ENCODE measurements at regions not wholly inside any gene's neighbourhood (a gene's known extent, or its start where the extent isn't known, plus 50 kb on each side); places are given as distances from the start of the nearest gene placed in this dataset.

- peak; percentile 47 for TF ChIP-seq ZNF592 (IDR thresholded peaks at IDR 0.05)
- no peak for TF ChIP-seq HOXB6 (CRISPR knock-in tag; IDR thresholded peaks at IDR 0.05; ENCODE audit: borderline replicate concordance)
- TF ChIP-seq ZNF764 (CRISPR knock-in tag; IDR thresholded peaks at IDR 0.05; ENCODE audit: low read depth) = no peak
- no peak for TF ChIP-seq ELK3 (CRISPR knock-in tag; IDR thresholded peaks at IDR 0.05)
- TF ChIP-seq CREB3L1 (IDR thresholded peaks at IDR 0.05; ENCODE audit: borderline replicate concordance, low read depth) = 0 out of 2 replicates have a peak, but pooled peaks have one; percentile 16
- TF ChIP-seq SNRNP70 (optimal IDR thresholded peaks at IDR 0.05; ENCODE audit: low read depth, low read length) = no peak
- TF ChIP-seq SIRT6 (IDR thresholded peaks at IDR 0.05; ENCODE audit: low read depth, low read length) = no peak
- no peak for TF ChIP-seq SMAD1 (IDR thresholded peaks at IDR 0.05; ENCODE audit: low read depth, low read length, partially characterized antibody)
- TF ChIP-seq ZC3H11A (IDR thresholded peaks at IDR 0.05; ENCODE audit: low read depth, low read length) = no peak
- TF ChIP-seq FOXJ3 (CRISPR knock-in tag; IDR thresholded peaks at IDR 0.05) = no peak
- TF ChIP-seq ZMIZ1 (IDR thresholded peaks at IDR 0.05; ENCODE audit: low read depth in 2 of 2, low read length in 2 of 2) = 0 out of 4 replicates have a peak, but pooled peaks of 1 of the 2 experiments have one; percentile 45
- TF ChIP-seq EP400 (IDR thresholded peaks at IDR 0.05) = 0 out of 2 replicates have a peak, but pooled peaks have one; percentile 17
- peak; percentile 77 for TF ChIP-seq SMAD4 (CRISPR knock-in tag; conservative IDR thresholded peaks at IDR 0.05)
- no peak for TF ChIP-seq E2F5 (CRISPR knock-in tag; IDR thresholded peaks at IDR 0.05)
- TF ChIP-seq ZNF174 (CRISPR knock-in tag; IDR thresholded peaks at IDR 0.05) = no peak
- TF ChIP-seq FOS (IDR thresholded peaks at IDR 0.05; ENCODE audit: extremely low read depth, insufficient read length) = no peak
These were observed 195.6 kb upstream of the KRR1 start (continued) for GRCh38 chr12:75706786-75707605.
